Esophagus squamous epithelium (tissue), 5 donors: ENCODE measurements at regions not wholly inside any gene's neighbourhood (a gene's known extent, or its start where the extent isn't known, plus 50 kb on each side); places are given as distances from the start of the nearest gene placed in this dataset.

Experiments
- DNase-seq: peaks from one replicate; lab custom pipeline; 2025; lab: John Stamatoyannopoulos, UW
- H3K27ac ChIP-seq, 4 donors: fragments of 200-600 bp; sonication (generic); one replicate each; pipeline ENCODE4 v1.5.1; 2016 to 2019; ENCODE audit warnings: mild to moderate bottlenecking in 1 of 4
- H3K27me3 ChIP-seq, 4 donors: fragments of 200-600 bp; sonication (generic); 1 replicate in 3 of 4; 2 replicates in 1 of 4; pipeline versions ENCODE4 v1.5.1 to v1.6.0; 2017 to 2021; ENCODE audit warnings: antibody characterized with exemption in 1 of 4
- H3K36me3 ChIP-seq, 3 donors: fragments of 200-600 bp; sonication (generic); one replicate each; pipeline ENCODE4 v1.5.1; 2016 to 2019
- H3K4me1 ChIP-seq, 3 donors: fragments of 200-600 bp; sonication (generic); one replicate each; pipeline ENCODE4 v1.5.1; 2017 to 2019
- H3K4me3 ChIP-seq, 4 donors: fragments of 200-600 bp; sonication (generic); 1 replicate in 3 of 4; 2 replicates in 1 of 4; pipeline ENCODE4 v1.5.1; 2016 to 2019; ENCODE audit warnings: mild to moderate bottlenecking in 2 of 4, moderate library complexity in 1 of 4
- H3K9me3 ChIP-seq, 3 donors: fragments of 200-600 bp; sonication (generic); one replicate each; pipeline ENCODE4 v1.5.1; 2016 to 2019
- CTCF ChIP-seq, 6 experiments: fragments of 450-650 bp in 4 of 6; fragments of 200-600 bp in 2 of 6; sonication (generic) in 2 of 6; IDR thresholded peaks; one replicate each; pipeline ENCODE4 v1.5.1; 2016 to 2019; ENCODE audit warnings: antibody characterized with exemption in 6 of 6, mild to moderate bottlenecking in 4 of 6, moderate library complexity in 4 of 6
- POLR2A ChIP-seq, 4 donors: fragments of 450-650 bp; IDR thresholded peaks; one replicate each; pipeline ENCODE4 v1.6.1; 2017; ENCODE audit warnings: antibody characterized with exemption in 4 of 4, mild to moderate bottlenecking in 4 of 4, moderate library complexity in 3 of 4
- WGBS, 2 donors: methylation state at CpG; one replicate each; pipeline ENCODE4 v1.1.5; 2018; 5-methylcytosine and 5-hydroxymethylcytosine counted together
- intact Hi-C: fragments of 100-400 bp; cut with DNase I; formaldehyde crosslinking; loops from one replicate; pipeline ENCODE4 v1.15.0; 2022
- donor health status: DM: yes; HTN: yes; CAD: no.

- Histone ChIP-seq H3K4me3 (no peak overlapping the region), H3K27me3 (no peaks in the 10 kb centered on the region), H3K9me3 (no peaks in the 10 kb centered on the region), H3K36me3 (no peaks in the 10 kb centered on the region), H3K27ac (no peak overlapping the region), H3K4me1 (no peaks in the 10 kb centered on the region)
- DNase-seq = no peak
- intact Hi-C loops = no loop called here
- WGBS, 2 donors = 73 to 75% methylated on average over 9 of the region's 9 CpGs
- TF ChIP-seq CTCF (IDR thresholded peaks at IDR 0.05) (no peak), POLR2A (IDR thresholded peaks at IDR 0.05) (no peak)
Measured at GRCh38 chr16:24624102-24624501, 84.7 kb downstream of the RBBP6 start.

- Histone ChIP-seq H3K27ac (no peak overlapping the region), H3K27me3 (no peaks in the 10 kb centered on the region), H3K9me3 (no peaks in the 10 kb centered on the region), H3K36me3 (no peaks in the 10 kb centered on the region), H3K4me1 (no peaks in the 10 kb centered on the region), H3K4me3 (no peak overlapping the region)
- DNase-seq = no peak
- intact Hi-C loops = no loop called here
- 31 to 56% methylated on average over 2 of the region's 2 CpGs for WGBS, 2 donors
- TF ChIP-seq CTCF (IDR thresholded peaks at IDR 0.05) = no peak
- no peak for TF ChIP-seq POLR2A (IDR thresholded peaks at IDR 0.05)
Measured at GRCh38 chr16:24626256-24626655, 86.9 kb downstream of the RBBP6 start.

- Histone ChIP-seq H3K9me3 (no peaks in the 10 kb centered on the region), H3K27ac (no peak overlapping the region), H3K27me3 (no peaks in the 10 kb centered on the region), H3K4me1 (peaks cover 0 to 14% (median 12%) of the 10 kb centered on the region in 3 donors), H3K4me3 (no peak overlapping the region), H3K36me3 (no peaks in the 10 kb centered on the region)
- intact Hi-C loops = no loop called here
- 32 to 40% methylated on average over 1 of the region's 1 CpG for WGBS, 2 donors
- no peak for DNase-seq
- TF ChIP-seq POLR2A (IDR thresholded peaks at IDR 0.05) (no peak), CTCF (IDR thresholded peaks at IDR 0.05) (no peak)
Measured at GRCh38 chr16:24634919-24635318, 94.5 kb upstream of the TNRC6A start.

- H3K36me3 ChIP-seq = no peaks in the 10 kb centered on the region
- no peak overlapping the region for H3K4me3 ChIP-seq
- H3K9me3 ChIP-seq = no peaks in the 10 kb centered on the region
- intact Hi-C loops = no loop called here
- no peak overlapping the region for H3K27ac ChIP-seq
- no peaks in the 10 kb centered on the region for H3K27me3 ChIP-seq
- peaks cover 0 to 14% (median 12%) of the 10 kb centered on the region in 3 donors for H3K4me1 ChIP-seq
- DNase-seq = no peak
- TF ChIP-seq POLR2A (IDR thresholded peaks at IDR 0.05) = no peak
- TF ChIP-seq CTCF (IDR thresholded peaks at IDR 0.05) = no peak
- WGBS, 2 donors = 21 to 29% methylated on average over 6 of the region's 6 CpGs
Measured at GRCh38 chr16:24635900-24636610, 93.4 kb upstream of the TNRC6A start.

- Histone ChIP-seq H3K9me3 (no peaks in the 10 kb centered on the region), H3K27ac (no peak overlapping the region), H3K27me3 (no peaks in the 10 kb centered on the region), H3K4me3 (no peak overlapping the region), H3K36me3 (no peaks in the 10 kb centered on the region), H3K4me1 (peaks cover 0 to 14% (median 12%) of the 10 kb centered on the region in 3 donors)
- 59 to 76% methylated on average over 2 of the region's 2 CpGs for WGBS, 2 donors
- no peak for DNase-seq
- no peak for TF ChIP-seq CTCF (IDR thresholded peaks at IDR 0.05)
- intact Hi-C loops = no loop called here
Measured at GRCh38 chr16:24639769-24640168, 89.7 kb upstream of the TNRC6A start.
